Transverse colon (tissue), 4 donors: ENCODE measurements at regions not wholly inside any gene's neighbourhood (a gene's known extent, or its start where the extent isn't known, plus 50 kb on each side); places are given as distances from the start of the nearest gene placed in this dataset.

Source experiments
- POLR2A ChIP-seq: fragments of 450-650 bp; IDR thresholded peaks from one replicate; pipeline ENCODE4 v1.6.1; 2016; ENCODE audit warnings: antibody characterized with exemption, mild to moderate bottlenecking, moderate library complexity
- POLR2AphosphoS5 ChIP-seq, 3 donors: sonication (generic); formaldehyde crosslinking; IDR thresholded peaks; one replicate each; pipeline ENCODE4 v1.6.1; 2016; ENCODE audit warnings: antibody characterized with exemption in 3 of 3
- TF ChIP-seq, protein P1 (sequence below), 5 experiments: fragments of 200-600 bp in 3 of 5; fragments of 450-650 bp in 2 of 5; sonication (generic) in 3 of 5; IDR thresholded peaks; 1 replicate in 2 of 5; 2 replicates in 3 of 5; pipeline ENCODE4 v1.5.1; 2016 to 2017; ENCODE audit warnings: antibody characterized with exemption in 5 of 5, inconsistent platforms in 3 of 5, mild to moderate bottlenecking in 2 of 5, moderate library complexity in 1 of 5

DNA sequence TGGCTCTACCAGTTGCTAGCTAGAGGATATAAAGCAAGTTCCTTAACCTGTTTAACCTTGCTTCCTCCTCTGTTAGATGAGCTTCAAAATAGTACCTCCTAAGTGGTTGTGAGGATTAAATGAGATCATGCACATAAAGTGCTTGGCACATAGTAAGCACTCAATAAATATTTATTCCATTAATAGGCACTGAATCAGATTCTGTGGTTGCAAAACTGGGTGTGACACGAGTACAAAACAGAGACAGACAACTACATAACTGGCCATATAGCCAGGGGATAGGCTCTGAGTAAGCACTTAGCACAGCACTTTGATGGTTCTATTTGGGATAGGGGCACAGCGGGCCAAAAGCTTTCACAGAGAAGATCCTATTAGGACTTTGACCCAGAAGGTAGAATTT lies 150.3 kb downstream of the RELL1 start:
- TF ChIP-seq, protein P1, sequence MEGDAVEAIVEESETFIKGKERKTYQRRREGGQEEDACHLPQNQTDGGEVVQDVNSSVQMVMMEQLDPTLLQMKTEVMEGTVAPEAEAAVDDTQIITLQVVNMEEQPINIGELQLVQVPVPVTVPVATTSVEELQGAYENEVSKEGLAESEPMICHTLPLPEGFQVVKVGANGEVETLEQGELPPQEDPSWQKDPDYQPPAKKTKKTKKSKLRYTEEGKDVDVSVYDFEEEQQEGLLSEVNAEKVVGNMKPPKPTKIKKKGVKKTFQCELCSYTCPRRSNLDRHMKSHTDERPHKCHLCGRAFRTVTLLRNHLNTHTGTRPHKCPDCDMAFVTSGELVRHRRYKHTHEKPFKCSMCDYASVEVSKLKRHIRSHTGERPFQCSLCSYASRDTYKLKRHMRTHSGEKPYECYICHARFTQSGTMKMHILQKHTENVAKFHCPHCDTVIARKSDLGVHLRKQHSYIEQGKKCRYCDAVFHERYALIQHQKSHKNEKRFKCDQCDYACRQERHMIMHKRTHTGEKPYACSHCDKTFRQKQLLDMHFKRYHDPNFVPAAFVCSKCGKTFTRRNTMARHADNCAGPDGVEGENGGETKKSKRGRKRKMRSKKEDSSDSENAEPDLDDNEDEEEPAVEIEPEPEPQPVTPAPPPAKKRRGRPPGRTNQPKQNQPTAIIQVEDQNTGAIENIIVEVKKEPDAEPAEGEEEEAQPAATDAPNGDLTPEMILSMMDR (IDR thresholded peaks at IDR 0.05): no peak
- TF ChIP-seq POLR2A (no peak), POLR2AphosphoS5 (IDR thresholded peaks at IDR 0.05) (no peak)
